T-helper 1 cell treated with Interleukin-12 subunit alpha and Interleukin-12 subunit beta and Interleukin-4 antibody, amounts not matched to agents 30 μg/mL and 1 μg/mL, for 36 hours (primary cell): ENCODE measurements at regions not wholly inside any gene's neighbourhood (a gene's known extent, or its start where the extent isn't known, plus 50 kb on each side); places are given as distances from the start of the nearest gene placed in this dataset.

Experiments used
- H3K27ac Mint-ChIP-seq: one replicate; pipeline ENCODE4 v1.8.0; 2021; ENCODE audit warnings: mild to moderate bottlenecking, mixed read lengths
- H3K27me3 Mint-ChIP-seq: one replicate; pipeline ENCODE4 v1.8.0; 2021; ENCODE audit warnings: low read depth, mixed read lengths
- H3K36me3 Mint-ChIP-seq: one replicate; pipeline ENCODE4 v1.8.0; 2021; ENCODE audit warnings: low read depth, mixed read lengths
- H3K4me1 Mint-ChIP-seq: one replicate; pipeline ENCODE4 v1.8.0; 2021; ENCODE audit warnings: low read depth, mixed read lengths
- H3K4me3 Mint-ChIP-seq: one replicate; pipeline ENCODE4 v1.8.0; 2021; ENCODE audit warnings: mild to moderate bottlenecking, moderate library complexity, mixed read lengths
- H3K9me3 Mint-ChIP-seq: one replicate; pipeline ENCODE4 v1.8.0; 2021; ENCODE audit warnings: mixed read lengths

- H3K9me3 Mint-ChIP-seq: peaks cover 13% of the 10 kb centered on the region
- no peak overlapping the region for H3K4me3 Mint-ChIP-seq
- H3K36me3 Mint-ChIP-seq: no peaks in the 10 kb centered on the region
- H3K27ac Mint-ChIP-seq: no peak overlapping the region
- peaks cover 4% of the 10 kb centered on the region for H3K27me3 Mint-ChIP-seq
- no peaks in the 10 kb centered on the region for H3K4me1 Mint-ChIP-seq
These were observed 1180.0 kb upstream of the CITED2 start for GRCh38 chr6:140554421-140554820.

- H3K36me3 Mint-ChIP-seq: no peaks in the 10 kb centered on the region
- no peak overlapping the region for H3K4me3 Mint-ChIP-seq
- H3K4me1 Mint-ChIP-seq: no peaks in the 10 kb centered on the region
- no peaks in the 10 kb centered on the region for H3K27me3 Mint-ChIP-seq
- H3K9me3 Mint-ChIP-seq: peaks cover 8% of the 10 kb centered on the region
- H3K27ac Mint-ChIP-seq: no peak overlapping the region
These were observed 1173.9 kb upstream of the CITED2 start for GRCh38 chr6:140548366-140548765.

GRCh38 chr6:140546640-140547039 is 1172.2 kb upstream of the CITED2 start:
- H3K4me1 Mint-ChIP-seq: no peaks in the 10 kb centered on the region
- no peaks in the 10 kb centered on the region for H3K36me3 Mint-ChIP-seq
- H3K9me3 Mint-ChIP-seq: peaks cover 4% of the 10 kb centered on the region
- H3K27me3 Mint-ChIP-seq: no peaks in the 10 kb centered on the region
- H3K4me3 Mint-ChIP-seq: no peak overlapping the region
- H3K27ac Mint-ChIP-seq: no peak overlapping the region

GRCh38 chr6:140544431-140544830 is 1170.0 kb upstream of the CITED2 start:
- H3K4me3 Mint-ChIP-seq: no peak overlapping the region
- H3K36me3 Mint-ChIP-seq: no peaks in the 10 kb centered on the region
- H3K27ac Mint-ChIP-seq: no peak overlapping the region
- no peaks in the 10 kb centered on the region for H3K4me1 Mint-ChIP-seq
- no peaks in the 10 kb centered on the region for H3K9me3 Mint-ChIP-seq
- no peaks in the 10 kb centered on the region for H3K27me3 Mint-ChIP-seq

- Mint-ChIP-seq H3K27ac (no peak overlapping the region), H3K4me3 (no peak overlapping the region), H3K27me3 (peaks cover 2% of the 10 kb centered on the region), H3K36me3 (no peaks in the 10 kb centered on the region), H3K9me3 (no peaks in the 10 kb centered on the region), H3K4me1 (no peaks in the 10 kb centered on the region)
These were observed 1168.4 kb upstream of the CITED2 start for GRCh38 chr6:140542863-140543262.

- no peaks in the 10 kb centered on the region for H3K36me3 Mint-ChIP-seq
- H3K27ac Mint-ChIP-seq: no peak overlapping the region
- H3K4me1 Mint-ChIP-seq: no peaks in the 10 kb centered on the region
- H3K4me3 Mint-ChIP-seq: no peak overlapping the region
- H3K27me3 Mint-ChIP-seq: peaks cover 4% of the 10 kb centered on the region
- H3K9me3 Mint-ChIP-seq: no peaks in the 10 kb centered on the region
These were observed 1166.8 kb upstream of the CITED2 start for GRCh38 chr6:140541288-140541687.

- Mint-ChIP-seq H3K27ac (no peak overlapping the region), H3K9me3 (no peaks in the 10 kb centered on the region), H3K27me3 (peaks cover 4% of the 10 kb centered on the region), H3K4me3 (no peak overlapping the region), H3K4me1 (no peaks in the 10 kb centered on the region), H3K36me3 (no peaks in the 10 kb centered on the region)
These were observed 1166.3 kb upstream of the CITED2 start for GRCh38 chr6:140540743-140541142.

GRCh38 chr6:140538926-140539325 is 1164.5 kb upstream of the CITED2 start:
- Mint-ChIP-seq H3K4me3 (no peak overlapping the region), H3K9me3 (peaks cover 2% of the 10 kb centered on the region), H3K4me1 (no peaks in the 10 kb centered on the region), H3K27ac (no peak overlapping the region), H3K27me3 (peaks cover 12% of the 10 kb centered on the region), H3K36me3 (no peaks in the 10 kb centered on the region)

- Mint-ChIP-seq H3K27me3 (peaks cover 17% of the 10 kb centered on the region), H3K9me3 (peaks cover 7% of the 10 kb centered on the region), H3K27ac (no peak overlapping the region), H3K4me1 (no peaks in the 10 kb centered on the region), H3K36me3 (no peaks in the 10 kb centered on the region), H3K4me3 (no peak overlapping the region)
These were observed 1163.6 kb upstream of the CITED2 start for GRCh38 chr6:140537834-140538705.

GRCh38 chr6:140537211-140537610 is 1162.8 kb upstream of the CITED2 start:
- no peak overlapping the region for H3K4me3 Mint-ChIP-seq
- H3K27me3 Mint-ChIP-seq: peaks cover 17% of the 10 kb centered on the region
- H3K27ac Mint-ChIP-seq: no peak overlapping the region
- H3K36me3 Mint-ChIP-seq: no peaks in the 10 kb centered on the region
- no peaks in the 10 kb centered on the region for H3K4me1 Mint-ChIP-seq
- peaks cover 11% of the 10 kb centered on the region for H3K9me3 Mint-ChIP-seq

- Mint-ChIP-seq H3K4me1 (no peaks in the 10 kb centered on the region), H3K4me3 (no peak overlapping the region), H3K36me3 (no peaks in the 10 kb centered on the region), H3K9me3 (peaks cover 11% of the 10 kb centered on the region), H3K27ac (no peak overlapping the region), H3K27me3 (peaks cover 17% of the 10 kb centered on the region)
These were observed 1161.1 kb upstream of the CITED2 start for GRCh38 chr6:140535511-140535910.

- peaks cover 17% of the 10 kb centered on the region for H3K27me3 Mint-ChIP-seq
- no peaks in the 10 kb centered on the region for H3K36me3 Mint-ChIP-seq
- H3K27ac Mint-ChIP-seq: no peak overlapping the region
- H3K9me3 Mint-ChIP-seq: peaks cover 11% of the 10 kb centered on the region
- no peak overlapping the region for H3K4me3 Mint-ChIP-seq
- no peaks in the 10 kb centered on the region for H3K4me1 Mint-ChIP-seq
These were observed 1159.1 kb upstream of the CITED2 start for GRCh38 chr6:140533526-140533925.

- Mint-ChIP-seq H3K27ac (no peak overlapping the region), H3K4me3 (no peak overlapping the region), H3K4me1 (no peaks in the 10 kb centered on the region)
These were observed 1130.3 kb upstream of the CITED2 start for GRCh38 chr6:140504776-140505175.

GRCh38 chr6:140500849-140501248 is 1126.4 kb upstream of the CITED2 start:
- H3K4me3 Mint-ChIP-seq: no peak overlapping the region
- peaks cover 6% of the 10 kb centered on the region for H3K27me3 Mint-ChIP-seq
- H3K27ac Mint-ChIP-seq: no peak overlapping the region
- no peaks in the 10 kb centered on the region for H3K36me3 Mint-ChIP-seq
- H3K4me1 Mint-ChIP-seq: no peaks in the 10 kb centered on the region
- no peaks in the 10 kb centered on the region for H3K9me3 Mint-ChIP-seq

More at GRCh38 chr6:140504776-140505175, 1130.3 kb upstream of the CITED2 start:
- Mint-ChIP-seq H3K27me3 (no peaks in the 10 kb centered on the region), H3K36me3 (no peaks in the 10 kb centered on the region), H3K9me3 (no peaks in the 10 kb centered on the region)

- Mint-ChIP-seq H3K4me3 (no peak overlapping the region), H3K27ac (no peak overlapping the region), H3K4me1 (no peaks in the 10 kb centered on the region), H3K9me3 (peaks cover 2% of the 10 kb centered on the region), H3K36me3 (no peaks in the 10 kb centered on the region), H3K27me3 (peaks cover 6% of the 10 kb centered on the region)
These were observed 1125.2 kb upstream of the CITED2 start for GRCh38 chr6:140499607-140500006.
